ENCODE measurements at regions not wholly inside any gene's neighbourhood (a gene's known extent, or its start where the extent isn't known, plus 50 kb on each side); places are given as distances from the start of the nearest gene placed in this dataset.

DNA sequence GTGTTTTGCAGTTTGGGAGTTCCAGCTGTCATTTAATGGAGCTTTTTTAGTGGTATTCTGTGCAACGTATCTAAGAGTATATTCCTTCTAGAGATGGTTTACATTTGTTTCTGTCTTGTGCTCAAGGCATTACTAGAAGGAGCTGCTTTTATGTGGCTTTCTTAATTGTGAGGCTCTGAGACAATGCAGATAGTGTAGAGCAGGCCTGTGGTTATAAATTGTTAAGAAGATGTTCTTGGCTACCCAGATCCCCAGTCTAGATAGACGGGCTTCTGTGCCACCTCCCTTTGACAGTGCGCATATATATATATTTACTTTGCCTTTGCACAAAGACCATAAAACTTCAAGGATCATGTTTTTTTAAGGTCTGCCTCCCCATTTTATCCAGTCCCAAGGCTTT is 160.8 kb upstream of the PODXL start:
- ChIA-PET POLR2A (no interaction called here), CTCF (interaction anchor here (0.6 to 1.0 kb wide), 3 partner anchors 117 to 469 kb away, joined by 3 to 6 read pairs (median 4); no protein-coding TSS in a partner anchor)
- no peak for TF ChIP-seq TARDBP (IDR thresholded peaks at IDR 0.05)
- TF ChIP-seq BHLHE40 (IDR thresholded peaks at IDR 0.05; ENCODE audit: borderline replicate concordance) = no peak
- TF ChIP-seq, protein P1, sequence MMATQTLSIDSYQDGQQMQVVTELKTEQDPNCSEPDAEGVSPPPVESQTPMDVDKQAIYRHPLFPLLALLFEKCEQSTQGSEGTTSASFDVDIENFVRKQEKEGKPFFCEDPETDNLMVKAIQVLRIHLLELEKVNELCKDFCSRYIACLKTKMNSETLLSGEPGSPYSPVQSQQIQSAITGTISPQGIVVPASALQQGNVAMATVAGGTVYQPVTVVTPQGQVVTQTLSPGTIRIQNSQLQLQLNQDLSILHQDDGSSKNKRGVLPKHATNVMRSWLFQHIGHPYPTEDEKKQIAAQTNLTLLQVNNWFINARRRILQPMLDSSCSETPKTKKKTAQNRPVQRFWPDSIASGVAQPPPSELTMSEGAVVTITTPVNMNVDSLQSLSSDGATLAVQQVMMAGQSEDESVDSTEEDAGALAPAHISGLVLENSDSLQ (IDR thresholded peaks at IDR 0.05) = no peak
- no peak for TF ChIP-seq FOXA1 (IDR thresholded peaks at IDR 0.05)
- no peak for TF ChIP-seq L3MBTL2 (conservative IDR thresholded peaks at IDR 0.05)
- no peak for TF ChIP-seq HDGF (IDR thresholded peaks at IDR 0.05; ENCODE audit: borderline replicate concordance)
- TF ChIP-seq LEF1 (IDR thresholded peaks at IDR 0.05; ENCODE audit: borderline replicate concordance) = no peak
- no peak for TF ChIP-seq SP1 (IDR thresholded peaks at IDR 0.05)
- no peak for TF ChIP-seq CTBP1 (IDR thresholded peaks at IDR 0.05; ENCODE audit: borderline replicate concordance)
- TF ChIP-seq ARNT (IDR thresholded peaks at IDR 0.05) = no peak
- no peak for TF ChIP-seq FOXK2 (IDR thresholded peaks at IDR 0.05)
- TF ChIP-seq ZNF384 (IDR thresholded peaks at IDR 0.05) = no peak
- TF ChIP-seq NFRKB (IDR thresholded peaks at IDR 0.05) = no peak
- TF ChIP-seq ELF4 (IDR thresholded peaks at IDR 0.05) = no peak
- no peak for TF ChIP-seq SUZ12 (IDR thresholded peaks at IDR 0.05)
- no peak for TF ChIP-seq FOXM1 (IDR thresholded peaks at IDR 0.05; ENCODE audit: borderline replicate concordance)
- no peak for DNase-seq (ENCODE audit: extremely low spot score)

DNA sequence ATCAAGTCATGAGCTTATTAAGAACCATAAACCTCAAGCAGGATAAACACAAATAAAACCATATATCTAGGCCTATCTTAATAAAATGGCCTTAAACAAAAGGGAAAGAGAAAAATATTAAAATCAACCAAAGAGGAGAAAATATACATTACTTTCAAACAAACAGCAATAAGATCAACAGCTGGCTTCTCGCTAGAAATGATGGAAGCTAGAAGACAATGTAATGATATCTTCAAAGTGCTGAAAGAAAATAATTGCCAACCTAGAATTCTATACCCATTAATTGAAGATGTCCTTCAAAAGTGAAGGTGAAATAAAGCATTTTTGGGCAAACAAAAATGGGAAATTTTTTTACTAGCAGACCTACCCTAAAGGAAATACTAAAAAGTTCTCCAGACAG is 142.9 kb upstream of the PODXL start:
- ChIA-PET POLR2A (no interaction called here), CTCF (no interaction called here)
- TF ChIP-seq ELF4 (IDR thresholded peaks at IDR 0.05) (no peak), ARNT (IDR thresholded peaks at IDR 0.05) (no peak), FOXM1 (IDR thresholded peaks at IDR 0.05; ENCODE audit: borderline replicate concordance) (no peak), L3MBTL2 (conservative IDR thresholded peaks at IDR 0.05) (no peak), SP1 (IDR thresholded peaks at IDR 0.05) (no peak), BHLHE40 (IDR thresholded peaks at IDR 0.05; ENCODE audit: borderline replicate concordance) (no peak), NFRKB (IDR thresholded peaks at IDR 0.05) (no peak), TARDBP (IDR thresholded peaks at IDR 0.05) (no peak), SUZ12 (IDR thresholded peaks at IDR 0.05) (no peak), LEF1 (IDR thresholded peaks at IDR 0.05; ENCODE audit: borderline replicate concordance) (no peak), FOXA1 (IDR thresholded peaks at IDR 0.05) (no peak), FOXK2 (IDR thresholded peaks at IDR 0.05) (no peak), HDGF (IDR thresholded peaks at IDR 0.05; ENCODE audit: borderline replicate concordance) (no peak)
- TF ChIP-seq, protein P1 (IDR thresholded peaks at IDR 0.05) = no peak
- no peak for DNase-seq (ENCODE audit: extremely low spot score)

DNA sequence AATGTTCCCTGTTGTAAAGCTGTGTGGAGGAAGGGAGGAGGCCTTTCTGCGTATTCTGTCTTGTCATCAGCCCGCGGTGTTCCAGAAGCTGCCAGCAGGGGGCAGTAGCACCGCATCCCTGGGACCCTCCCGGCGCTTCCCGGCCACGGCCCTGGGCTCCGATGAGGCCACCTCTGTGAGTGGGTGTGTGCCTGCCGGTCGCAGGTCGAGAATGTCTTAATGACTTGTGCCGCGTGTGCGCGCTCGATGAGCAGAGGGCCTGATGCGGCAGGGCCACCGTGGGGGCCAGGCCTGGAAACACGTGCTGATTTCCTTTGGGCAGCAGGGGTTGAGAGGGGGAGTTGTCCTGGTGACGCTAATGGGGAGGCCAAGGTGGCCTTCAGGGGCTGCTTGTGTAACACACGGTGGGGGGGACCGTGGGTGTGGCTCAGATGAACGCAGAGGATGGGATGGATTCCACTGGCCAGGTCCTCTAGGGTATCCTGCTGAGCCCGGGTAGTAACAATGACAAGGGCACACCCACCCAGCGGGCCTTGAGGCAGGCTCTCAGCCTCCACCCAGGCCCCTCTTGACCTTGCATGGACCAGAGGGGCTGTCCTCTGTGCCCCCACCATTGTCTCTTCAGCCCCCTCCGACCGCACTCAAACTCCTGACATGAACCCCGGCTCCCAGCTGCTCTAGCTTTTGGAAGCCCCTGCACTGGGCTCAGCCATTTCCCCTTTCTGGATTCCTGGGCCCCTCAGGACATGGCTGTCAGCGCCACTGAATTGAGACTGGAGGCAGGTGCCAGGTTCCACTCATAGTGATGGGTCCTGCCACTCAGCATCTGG is 135.9 kb upstream of the PODXL start:
- ChIA-PET POLR2A (no interaction called here), CTCF (interaction anchor here (0.7 to 1.6 kb wide), 4 partner anchors 10 to 422 kb away, joined by 3 to 4 read pairs (median 4); no protein-coding TSS in a partner anchor)
- peak; percentile 82 for DNase-seq (ENCODE audit: extremely low spot score)
- no peak for TF ChIP-seq CTBP1 (IDR thresholded peaks at IDR 0.05; ENCODE audit: borderline replicate concordance)
- TF ChIP-seq FOXA1 (IDR thresholded peaks at IDR 0.05) = no peak
- no peak for TF ChIP-seq ARNT (IDR thresholded peaks at IDR 0.05)
- TF ChIP-seq FOXM1 (IDR thresholded peaks at IDR 0.05; ENCODE audit: borderline replicate concordance) = no peak
- no peak for TF ChIP-seq NFRKB (IDR thresholded peaks at IDR 0.05)
- no peak for TF ChIP-seq ZNF384 (IDR thresholded peaks at IDR 0.05)
- no peak for TF ChIP-seq FOXK2 (IDR thresholded peaks at IDR 0.05)
- 0 out of 2 replicates have a peak, but pooled peaks have one; percentile 45 for TF ChIP-seq HDGF (IDR thresholded peaks at IDR 0.05; ENCODE audit: borderline replicate concordance)
- peak; percentile 46 for TF ChIP-seq L3MBTL2 (conservative IDR thresholded peaks at IDR 0.05)
- no peak for TF ChIP-seq SP1 (IDR thresholded peaks at IDR 0.05)
- no peak for TF ChIP-seq LEF1 (IDR thresholded peaks at IDR 0.05; ENCODE audit: borderline replicate concordance)

DNA sequence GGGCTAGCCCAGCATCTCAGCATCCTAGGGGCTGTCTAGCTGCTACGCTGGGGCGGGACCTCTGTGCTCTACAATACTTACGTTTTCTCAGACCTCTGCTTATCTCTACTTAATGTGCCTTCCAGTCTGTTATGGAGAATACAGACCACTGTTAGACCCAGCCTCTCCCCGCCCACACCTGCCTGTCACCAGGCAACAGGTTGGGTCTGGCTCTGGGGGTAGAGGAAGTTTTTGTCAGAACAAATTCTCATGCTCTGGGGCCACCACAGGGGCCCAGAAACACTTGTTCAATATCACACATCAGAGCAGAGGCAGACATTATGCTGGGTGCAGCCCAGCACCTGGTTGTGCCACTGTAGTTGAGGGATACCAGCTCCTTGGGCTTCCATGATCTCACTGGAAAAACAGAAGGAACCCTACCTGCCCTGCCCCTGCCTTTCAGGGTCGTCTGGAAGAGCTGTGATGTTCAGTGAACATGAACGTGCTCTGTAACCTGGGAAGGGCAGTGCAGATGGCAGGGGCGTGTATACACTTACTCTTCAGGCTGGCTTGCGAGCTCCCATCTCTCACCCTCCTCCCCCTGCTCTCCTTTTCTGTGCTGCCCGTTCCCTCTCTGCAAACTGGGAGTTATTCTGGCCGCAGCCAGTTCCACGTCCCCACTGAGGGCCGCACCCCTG is 135.2 kb upstream of the PODXL start:
- TF ChIP-seq FOXA1 (IDR thresholded peaks at IDR 0.05) = no peak
- POLR2A ChIA-PET = no interaction called here
- no peak for DNase-seq (ENCODE audit: extremely low spot score)
- CTCF ChIA-PET = interaction anchor here (0.6 to 1.6 kb wide), 5 partner anchors 11 to 423 kb away, joined by 3 to 4 read pairs (median 3); no protein-coding TSS in a partner anchor

DNA sequence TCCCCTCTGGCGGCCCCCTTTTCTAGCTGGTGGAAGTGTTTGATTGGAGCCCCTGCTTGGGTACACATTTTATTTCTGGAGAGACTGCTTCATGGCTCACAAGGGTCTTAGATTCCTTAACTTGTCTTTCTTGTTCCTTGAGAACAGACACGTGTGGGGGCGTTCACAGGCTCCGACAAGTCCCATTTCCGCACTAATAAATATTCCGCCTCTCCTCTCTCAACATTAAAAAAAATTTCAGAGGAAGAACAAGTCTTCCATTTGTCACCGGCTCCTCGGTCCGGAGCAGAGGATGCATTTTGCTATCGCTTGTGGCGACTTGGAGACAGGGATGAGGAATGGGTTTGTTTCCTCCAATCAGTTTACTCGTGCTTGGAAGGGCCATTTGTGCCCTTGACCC is 134.0 kb upstream of the PODXL start:
- no peak for TF ChIP-seq FOXM1 (IDR thresholded peaks at IDR 0.05; ENCODE audit: borderline replicate concordance)
- TF ChIP-seq TARDBP (IDR thresholded peaks at IDR 0.05) = no peak
- TF ChIP-seq, protein P1 (IDR thresholded peaks at IDR 0.05) = no peak
- TF ChIP-seq ARNT (IDR thresholded peaks at IDR 0.05) = no peak
- no peak for TF ChIP-seq L3MBTL2 (conservative IDR thresholded peaks at IDR 0.05)
- TF ChIP-seq CTBP1 (IDR thresholded peaks at IDR 0.05; ENCODE audit: borderline replicate concordance) = no peak
- TF ChIP-seq SUZ12 (IDR thresholded peaks at IDR 0.05) = no peak
- TF ChIP-seq NFRKB (IDR thresholded peaks at IDR 0.05) = no peak
- no peak for TF ChIP-seq LEF1 (IDR thresholded peaks at IDR 0.05; ENCODE audit: borderline replicate concordance)
- TF ChIP-seq HDGF (IDR thresholded peaks at IDR 0.05; ENCODE audit: borderline replicate concordance) = no peak
- TF ChIP-seq FOXA1 (IDR thresholded peaks at IDR 0.05) = no peak
- TF ChIP-seq ZNF384 (IDR thresholded peaks at IDR 0.05) = no peak
- TF ChIP-seq FOXK2 (IDR thresholded peaks at IDR 0.05) = no peak
- no peak for TF ChIP-seq SP1 (IDR thresholded peaks at IDR 0.05)
- POLR2A ChIA-PET = no interaction called here
- DNase-seq (ENCODE audit: extremely low spot score) = no peak
- CTCF ChIA-PET = interaction anchor here (1.3 kb wide), 1 partner anchor 51 kb away, joined by 5 read pairs; no protein-coding TSS in a partner anchor
